GM23248 (cell line): ENCODE measurements at regions not wholly inside any gene's neighbourhood (a gene's known extent, or its start where the extent isn't known, plus 50 kb on each side); places are given as distances from the start of the nearest gene placed in this dataset.

Source experiments
- DNase-seq: peaks from one replicate; pipeline ENCODE4 v3.0.0-alpha.2; 2015
- H2AFZ ChIP-seq: fragments of 200-600 bp; sonication (generic); 2 replicates; pipeline ENCODE4 v1.6.1; 2016; ENCODE audit warnings: antibody characterized with exemption
- H3F3A ChIP-seq: fragments of 200-600 bp; sonication (generic); 2 replicates; pipeline ENCODE4 v1.6.1; 2016; ENCODE audit warnings: mild to moderate bottlenecking, antibody characterized with exemption, mixed run types; ENCODE audit not compliant: insufficient read depth
- H3K27ac ChIP-seq: fragments of 200-600 bp; sonication (generic); 2 replicates; pipeline ENCODE4 v1.5.1; 2016; ENCODE audit warnings: mild to moderate bottlenecking
- H3K27me3 ChIP-seq: fragments of 200-600 bp; sonication (generic); replicated peaks from 2 replicates; pipeline ENCODE4 v1.6.1; 2016; ENCODE audit warnings: mild to moderate bottlenecking; ENCODE audit not compliant: insufficient read depth
- H3K36me3 ChIP-seq: fragments of 200-600 bp; sonication (generic); 2 replicates; pipeline ENCODE4 v1.6.1; 2016; ENCODE audit warnings: low read depth, mild to moderate bottlenecking
- H3K4me1 ChIP-seq: fragments of 200-600 bp; sonication (generic); 2 replicates; pipeline ENCODE4 v1.6.1; 2016; ENCODE audit warnings: mild to moderate bottlenecking; ENCODE audit not compliant: insufficient read depth
- H3K4me2 ChIP-seq: fragments of 200-600 bp; sonication (generic); one replicate; pipeline ENCODE4 v1.6.1; 2016; ENCODE audit warnings: mild to moderate bottlenecking; ENCODE audit not compliant: unreplicated experiment
- H3K4me3 ChIP-seq: fragments of 200-600 bp; sonication (generic); 2 replicates; pipeline ENCODE4 v1.5.1; 2016; ENCODE audit warnings: mild to moderate bottlenecking
- H3K79me2 ChIP-seq: fragments of 200-600 bp; sonication (generic); 2 replicates; pipeline ENCODE4 v1.6.1; 2016; ENCODE audit warnings: mild to moderate bottlenecking; ENCODE audit not compliant: insufficient read depth
- H3K9ac ChIP-seq: fragments of 200-600 bp; sonication (generic); 2 replicates; pipeline ENCODE4 v1.6.1; 2016; ENCODE audit warnings: mild to moderate bottlenecking
- H3K9me2 ChIP-seq: fragments of 200-600 bp; sonication (generic); 2 replicates; pipeline ENCODE4 v1.6.1; 2016; ENCODE audit warnings: mixed run types, mild to moderate bottlenecking, moderate library complexity; ENCODE audit not compliant: insufficient read depth
- H3K9me3 ChIP-seq: fragments of 200-600 bp; sonication (generic); one replicate; pipeline ENCODE4 v1.6.1; 2017; ENCODE audit warnings: low read depth
- H4K20me1 ChIP-seq: fragments of 200-600 bp; sonication (generic); 2 replicates; pipeline ENCODE4 v1.6.0; 2016; ENCODE audit not compliant: insufficient read depth
- EZH2 ChIP-seq: fragments of 200-600 bp; sonication (generic); IDR thresholded peaks from 2 replicates; pipeline ENCODE4 v1.6.1; 2018; ENCODE audit warnings: antibody characterized with exemption, mild to moderate bottlenecking; ENCODE audit not compliant: insufficient read depth, poor library complexity, severe bottlenecking
- EZH2phosphoT487 ChIP-seq: fragments of 200-600 bp; sonication (generic); IDR thresholded peaks from 2 replicates; pipeline ENCODE4 v1.6.1; 2018; ENCODE audit warnings: antibody characterized with exemption, moderate library complexity, mild to moderate bottlenecking, low read depth; ENCODE audit not compliant: insufficient read depth
- WGBS, 2 experiments: methylation state at CpG; one replicate each; pipeline ENCODE4 v1.1.6; 2015 to 2017; ENCODE audit warnings: low lambda C conversion rate in 2 of 2, low coverage in 1 of 2; ENCODE audit errors: missing lambda C conversion rate in 2 of 2; 5-methylcytosine and 5-hydroxymethylcytosine counted together
- in situ Hi-C: fragments of 300-500 bp; cut with MboI; formaldehyde crosslinking; loops from 2 replicates; pipeline ENCODE4 v1.15.0; 2020

DNA sequence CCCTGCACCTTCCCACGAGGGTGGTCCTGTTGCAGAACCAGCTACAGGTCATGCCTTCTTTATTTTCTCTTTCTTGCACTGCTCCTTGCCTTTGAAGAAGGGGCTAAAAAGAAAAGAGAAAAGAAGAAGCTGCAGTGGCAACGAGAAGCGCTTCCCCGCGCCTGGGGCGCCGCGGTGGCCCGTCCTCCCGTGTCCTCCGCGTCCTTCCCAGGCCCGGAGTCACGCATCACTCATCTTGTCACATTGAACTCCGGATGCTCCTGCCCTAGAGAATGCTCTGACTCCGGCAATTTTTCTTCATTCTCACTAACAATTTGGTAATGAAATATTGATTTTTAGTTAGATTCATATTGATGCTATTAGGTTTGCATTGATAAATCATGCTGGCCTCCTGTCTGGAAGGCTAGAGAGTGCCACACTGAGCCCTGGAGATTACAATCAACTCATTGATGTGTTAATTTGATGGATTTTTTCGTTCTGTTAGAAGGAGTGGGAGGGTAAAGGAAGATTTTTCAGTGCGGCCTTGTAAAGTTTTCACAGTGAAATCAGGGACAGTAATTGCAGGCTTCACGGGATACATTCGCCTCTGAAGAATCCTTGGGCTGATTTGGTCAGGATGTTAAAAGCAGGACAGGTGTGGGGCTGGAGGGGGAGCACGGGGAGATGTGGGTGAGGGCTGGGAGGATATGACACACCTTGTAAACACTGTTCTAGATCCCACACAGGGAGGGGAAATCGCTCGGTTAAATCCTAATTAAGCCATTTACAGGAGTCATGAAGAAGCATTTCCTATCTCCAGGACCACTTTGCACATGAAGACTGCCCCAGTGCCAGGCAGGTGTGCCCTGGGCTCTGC lies 349.3 kb downstream of the ZNF516 start:
- H3K9me3 ChIP-seq = no peaks in the 10 kb centered on the region
- H3K79me2 ChIP-seq = no peaks in the 10 kb centered on the region
- H3K4me3 ChIP-seq = no peak overlapping the region
- no peak overlapping the region for H3K4me2 ChIP-seq
- 51 to 55% methylated on average over 23 of the region's 23 CpGs for WGBS, 2 experiments
- no peaks in the 10 kb centered on the region for H3F3A ChIP-seq
- H3K9ac ChIP-seq = no peak overlapping the region
- no peak overlapping the region for H2AFZ ChIP-seq
- TF ChIP-seq EZH2 (no peak), EZH2phosphoT487 (no peak)
- no peaks in the 10 kb centered on the region for H3K4me1 ChIP-seq
- in situ Hi-C loops = no loop called here
- H3K9me2 ChIP-seq = no peaks in the 10 kb centered on the region
- no peak for DNase-seq
- H3K27me3 ChIP-seq = no peaks in the 10 kb centered on the region
- H4K20me1 ChIP-seq = no peaks in the 10 kb centered on the region
- no peaks in the 10 kb centered on the region for H3K36me3 ChIP-seq
- no peak overlapping the region for H3K27ac ChIP-seq

DNA sequence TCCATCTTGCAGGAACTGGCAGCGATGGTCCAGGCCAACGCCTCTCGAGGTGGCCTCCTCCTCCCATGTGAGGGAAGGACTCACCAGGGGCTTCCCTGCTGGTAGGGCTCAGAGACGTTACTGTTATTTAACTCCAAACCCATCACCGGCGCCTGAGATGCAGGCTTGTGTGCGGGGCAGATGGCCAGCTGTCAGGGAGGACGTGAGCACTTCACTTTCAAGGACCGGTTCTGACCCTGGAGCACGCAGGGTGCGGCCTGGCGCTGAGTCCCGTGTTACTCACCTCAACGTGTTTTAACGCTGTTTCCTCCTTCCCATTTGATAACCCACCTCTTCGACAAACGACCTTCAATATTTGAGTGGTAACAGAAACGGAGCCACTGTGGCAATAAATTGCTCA lies 350.2 kb downstream of the ZNF516 start:
- Histone ChIP-seq H2AFZ (no peak overlapping the region), H3K36me3 (no peaks in the 10 kb centered on the region), H3K4me1 (no peaks in the 10 kb centered on the region), H3K27ac (no peak overlapping the region), H4K20me1 (no peaks in the 10 kb centered on the region), H3K4me2 (no peak overlapping the region), H3K9me3 (no peaks in the 10 kb centered on the region), H3K79me2 (no peaks in the 10 kb centered on the region), H3K9ac (no peak overlapping the region), H3F3A (no peaks in the 10 kb centered on the region), H3K9me2 (no peaks in the 10 kb centered on the region), H3K27me3 (no peaks in the 10 kb centered on the region), H3K4me3 (no peak overlapping the region)
- DNase-seq = no peak
- TF ChIP-seq EZH2 (no peak), EZH2phosphoT487 (no peak)
- in situ Hi-C loops = no loop called here
- 51 to 53% methylated on average over 18 of the region's 18 CpGs for WGBS, 2 experiments

DNA sequence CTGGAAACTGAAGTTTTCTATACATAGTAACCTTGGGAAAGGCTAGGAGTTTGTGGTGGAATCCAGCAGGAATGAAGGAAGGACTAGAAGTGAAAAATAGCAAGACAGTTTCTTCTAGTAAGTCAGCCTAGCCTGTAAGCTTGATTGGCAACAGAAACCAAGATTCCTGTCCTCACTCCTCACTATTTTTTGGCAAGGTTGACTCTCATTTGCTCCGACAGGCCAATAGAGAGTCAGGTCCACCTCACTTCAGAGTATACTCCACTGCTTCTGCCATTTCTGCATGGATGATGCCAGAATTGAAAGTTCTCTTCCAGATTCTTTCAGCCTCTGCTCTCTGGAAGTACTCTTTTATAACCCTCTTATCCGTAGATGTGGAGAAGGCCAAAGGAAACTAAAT lies 352.4 kb downstream of the ZNF516 start:
- TF ChIP-seq EZH2 = no peak
- no peak overlapping the region for H3K9ac ChIP-seq
- no peaks in the 10 kb centered on the region for H4K20me1 ChIP-seq
- no peak for DNase-seq
- H3K4me2 ChIP-seq = no peak overlapping the region
- no peak overlapping the region for H3K27ac ChIP-seq
- no peak overlapping the region for H3K4me3 ChIP-seq
- H3K79me2 ChIP-seq = no peaks in the 10 kb centered on the region
- no peaks in the 10 kb centered on the region for H3F3A ChIP-seq
- H3K27me3 ChIP-seq = no peaks in the 10 kb centered on the region
- in situ Hi-C loops = no loop called here
- WGBS, 2 experiments = 16 to 18% methylated on average over 2 of the region's 2 CpGs
- H3K9me2 ChIP-seq = no peaks in the 10 kb centered on the region
- H3K4me1 ChIP-seq = no peaks in the 10 kb centered on the region
- H2AFZ ChIP-seq = no peak overlapping the region
- no peaks in the 10 kb centered on the region for H3K36me3 ChIP-seq
- H3K9me3 ChIP-seq = no peaks in the 10 kb centered on the region

DNA sequence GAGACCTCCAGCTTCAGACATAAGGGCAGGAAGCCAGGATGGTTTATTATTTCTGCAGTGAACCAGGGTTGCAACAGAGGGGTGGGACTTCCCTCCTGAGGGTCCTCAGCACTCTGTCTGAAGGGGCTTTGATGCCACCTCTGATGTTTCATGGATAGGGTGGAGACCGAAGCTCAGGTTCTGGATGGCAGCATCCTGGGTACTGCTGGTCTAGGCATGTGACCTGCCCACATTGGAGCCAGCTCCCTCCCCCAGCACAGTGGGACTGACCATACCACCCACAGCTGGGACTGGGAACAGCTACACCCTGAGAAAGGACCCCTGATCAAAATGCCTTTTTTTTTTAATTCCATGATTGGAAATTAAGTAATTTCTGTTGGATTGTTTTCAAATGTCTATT lies 355.2 kb downstream of the ZNF516 start:
- H3K9ac ChIP-seq = no peak overlapping the region
- no peak overlapping the region for H2AFZ ChIP-seq
- no peaks in the 10 kb centered on the region for H3K36me3 ChIP-seq
- H3K4me1 ChIP-seq = no peaks in the 10 kb centered on the region
- 21 to 45% methylated on average over 1 of the region's 1 CpG for WGBS, 2 experiments
- H4K20me1 ChIP-seq = no peaks in the 10 kb centered on the region
- no peaks in the 10 kb centered on the region for H3F3A ChIP-seq
- no peak for TF ChIP-seq EZH2
- TF ChIP-seq EZH2phosphoT487 = no peak
- H3K27ac ChIP-seq = no peak overlapping the region
- no peaks in the 10 kb centered on the region for H3K9me2 ChIP-seq
- H3K4me3 ChIP-seq = no peak overlapping the region
- H3K79me2 ChIP-seq = no peaks in the 10 kb centered on the region
- H3K4me2 ChIP-seq = no peak overlapping the region
- DNase-seq = no peak
- no peaks in the 10 kb centered on the region for H3K27me3 ChIP-seq
- in situ Hi-C loops = no loop called here
- no peaks in the 10 kb centered on the region for H3K9me3 ChIP-seq
